Stimulated activated CD8-positive, alpha-beta memory T cell treated with anti-CD3 and anti-CD28 coated beads, Interleukin-12 subunit alpha, Interleukin-12 subunit beta, amount 100 ng/mL, for 24 hours (primary cell): ENCODE measurements at regions not wholly inside any gene's neighbourhood (a gene's known extent, or its start where the extent isn't known, plus 50 kb on each side); places are given as distances from the start of the nearest gene placed in this dataset.

Experiments
- DNase-seq: peaks from one replicate; pipeline ENCODE4 v3.0.0-alpha.2; 2020; ENCODE audit errors: extremely low read depth

DNA sequence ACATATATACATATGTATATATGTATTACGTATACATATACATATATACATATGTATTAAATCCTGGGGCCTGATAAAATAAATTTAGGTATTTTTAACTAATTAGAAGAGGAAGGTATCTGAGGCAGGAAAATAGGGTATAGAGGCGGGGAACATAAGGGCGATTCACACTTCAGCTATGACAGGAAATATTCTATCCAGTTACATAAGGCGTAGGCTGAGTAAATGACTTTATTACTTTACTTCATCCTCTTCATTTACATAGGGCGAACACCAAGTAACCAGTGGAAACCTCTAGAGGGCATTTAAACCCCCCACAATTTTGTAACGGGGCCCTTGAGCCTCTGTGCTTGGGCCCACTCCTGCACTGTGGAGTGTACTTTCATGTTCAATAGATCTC, 167.5 kb downstream of the SOCS6 start:
- no peak for DNase-seq

DNA sequence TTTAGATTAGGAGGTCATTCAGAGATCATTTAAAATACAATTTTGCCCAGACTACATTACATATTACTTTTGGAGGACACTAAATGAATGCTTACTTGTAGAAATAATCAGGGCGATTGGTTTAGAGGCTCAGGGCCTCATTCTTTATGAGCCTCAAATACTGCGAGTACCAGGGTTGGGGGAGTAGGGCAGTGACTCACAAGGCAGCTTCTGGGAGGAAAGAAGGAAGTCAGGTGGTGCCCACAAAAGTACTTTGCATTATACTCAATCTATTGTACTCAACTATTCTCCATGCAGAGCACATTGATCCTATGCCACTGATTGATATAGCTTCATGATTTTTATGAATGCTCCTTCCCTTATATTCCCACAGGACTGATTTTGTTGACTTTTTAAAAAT, 166.9 kb downstream of the SOCS6 start:
- DNase-seq, result no peak

DNA sequence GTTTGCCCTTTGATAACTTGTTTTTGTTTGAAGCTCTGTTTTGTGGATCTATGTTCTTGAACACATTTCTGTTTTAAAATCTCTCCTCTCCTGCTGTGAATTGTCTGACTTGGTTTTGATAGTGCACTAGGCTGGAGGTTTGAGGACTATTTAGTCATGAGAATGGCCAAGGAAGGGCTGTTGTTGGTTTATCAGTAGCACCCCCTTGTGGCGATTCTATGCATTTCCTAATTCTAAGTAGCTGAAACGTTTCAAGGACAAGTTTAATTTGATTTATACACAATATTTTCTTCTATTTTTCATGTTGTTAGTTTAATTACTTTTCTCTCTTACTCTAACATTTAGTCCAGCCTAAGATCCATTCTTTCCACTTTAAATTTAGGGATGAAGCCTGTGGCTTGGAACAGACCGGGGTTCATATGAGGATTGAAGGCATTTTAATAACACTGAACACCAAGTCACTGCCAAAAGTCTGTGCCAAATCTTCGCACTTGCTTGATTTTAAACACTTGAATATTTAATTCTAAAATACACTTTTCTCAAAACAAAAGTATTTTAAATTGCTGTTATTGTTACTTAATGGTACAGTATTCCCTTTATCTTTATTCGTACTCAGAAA, 166.0 kb downstream of the SOCS6 start:
- DNase-seq, result no peak

DNA sequence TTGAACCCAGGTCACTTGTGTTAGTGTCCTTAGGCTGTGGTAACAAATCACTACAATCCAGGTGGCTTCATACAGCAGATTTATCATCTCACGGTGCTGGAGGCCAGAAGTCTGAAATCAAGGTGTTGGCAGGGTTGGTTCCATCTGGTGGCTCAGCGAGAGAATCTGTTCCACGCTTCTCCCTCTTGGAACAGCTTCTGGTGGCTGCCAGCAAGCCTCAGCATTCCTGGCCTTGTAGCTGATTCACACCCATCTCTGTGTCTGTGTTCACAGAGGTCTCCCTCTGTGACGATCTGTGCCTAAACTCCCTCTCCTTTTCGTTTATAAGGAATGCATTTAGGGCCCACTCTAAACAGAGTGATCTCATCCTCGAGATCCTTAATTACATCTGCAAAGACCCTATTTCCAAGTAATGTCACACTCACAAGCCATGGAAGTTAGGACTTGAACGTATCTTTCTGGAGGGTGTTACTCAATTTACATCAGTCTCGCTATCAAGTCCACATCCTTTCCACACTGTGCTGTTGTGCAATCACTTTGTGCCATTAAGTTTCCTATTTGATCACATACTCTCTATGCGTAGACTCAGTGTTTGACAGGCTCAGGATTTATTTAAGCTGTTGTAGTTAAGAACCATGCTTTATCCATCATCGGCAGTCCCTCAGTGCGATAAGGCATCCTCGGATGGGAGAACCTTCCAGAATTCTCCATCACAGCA, 164.4 kb downstream of the SOCS6 start:
- no peak for DNase-seq

DNA sequence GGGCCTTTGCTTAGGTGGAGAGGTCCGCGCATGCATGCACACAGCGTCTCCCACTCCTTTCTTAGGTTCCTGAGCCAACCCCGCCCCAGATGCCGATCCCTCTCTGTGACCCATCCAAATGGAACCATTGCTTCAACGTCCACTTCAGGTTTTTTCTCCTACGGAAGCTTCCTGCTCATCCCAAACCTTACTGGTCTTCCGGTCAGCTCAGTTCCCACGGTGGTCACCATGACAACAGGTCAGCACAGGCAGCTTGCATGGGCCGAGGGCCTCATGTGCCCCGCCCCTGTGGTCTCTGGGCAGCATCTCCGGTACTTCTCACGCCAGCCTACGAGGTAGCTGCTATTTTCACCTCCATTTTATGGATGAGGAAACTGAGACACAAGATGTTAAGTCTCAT, 163.7 kb downstream of the SOCS6 start:
- DNase-seq, result no peak

DNA sequence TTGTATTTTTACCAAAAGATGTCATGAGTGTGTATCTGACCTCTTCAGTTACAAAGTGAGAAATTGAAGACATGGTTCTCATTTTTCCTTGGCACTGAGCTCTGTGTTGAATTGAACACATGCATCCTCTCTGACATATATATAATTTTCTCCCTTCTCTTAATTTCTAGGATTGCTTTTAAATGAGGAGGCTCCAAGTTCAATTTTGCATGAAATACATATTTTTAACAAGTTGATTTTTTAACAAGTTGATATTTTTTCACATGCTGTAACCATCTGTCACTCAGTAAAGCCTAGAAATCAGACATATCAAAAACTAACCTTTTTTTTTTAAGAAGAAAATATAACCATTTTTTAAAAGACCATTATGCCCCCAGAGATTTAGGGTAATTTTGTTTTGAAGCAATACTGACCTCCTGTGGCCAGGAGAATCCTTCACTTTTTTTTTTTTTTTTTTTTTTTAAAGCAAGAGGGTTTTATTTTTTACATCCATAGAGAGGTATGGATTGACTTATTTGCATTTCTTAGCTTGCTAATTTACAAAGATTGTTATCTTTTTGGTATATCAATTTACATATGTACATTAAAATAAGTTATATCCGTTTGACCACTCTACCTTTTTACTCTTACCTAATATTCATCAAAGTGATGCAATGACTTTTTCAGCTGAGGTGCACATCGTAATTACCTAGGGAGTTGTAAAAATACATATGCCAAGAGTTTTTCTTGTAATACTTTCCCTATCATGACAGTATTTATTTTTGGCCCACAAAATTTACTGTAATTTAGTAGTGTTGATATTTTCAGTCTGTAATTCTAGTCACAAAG, 161.8 kb downstream of the SOCS6 start:
- DNase-seq, result no peak

DNA sequence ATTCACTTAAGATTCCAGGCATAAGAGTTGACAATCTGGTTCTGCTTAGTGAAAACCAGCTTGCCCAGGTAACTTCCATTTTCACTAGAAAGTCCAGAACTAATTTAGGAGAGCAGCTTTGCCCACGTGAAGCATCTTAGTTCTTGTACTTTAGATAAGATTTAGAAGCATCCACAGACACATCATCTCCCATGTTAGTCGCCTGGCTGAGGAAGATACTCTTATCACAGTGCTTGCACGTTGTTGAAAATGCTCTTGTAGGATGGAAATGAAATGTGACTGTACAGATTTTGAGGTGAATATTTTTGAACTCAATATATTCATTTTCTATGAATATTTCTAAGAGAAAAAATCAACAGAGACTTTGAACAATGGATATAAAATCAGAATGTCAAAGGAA, 159.7 kb downstream of the SOCS6 start:
- DNase-seq, result no peak

DNA sequence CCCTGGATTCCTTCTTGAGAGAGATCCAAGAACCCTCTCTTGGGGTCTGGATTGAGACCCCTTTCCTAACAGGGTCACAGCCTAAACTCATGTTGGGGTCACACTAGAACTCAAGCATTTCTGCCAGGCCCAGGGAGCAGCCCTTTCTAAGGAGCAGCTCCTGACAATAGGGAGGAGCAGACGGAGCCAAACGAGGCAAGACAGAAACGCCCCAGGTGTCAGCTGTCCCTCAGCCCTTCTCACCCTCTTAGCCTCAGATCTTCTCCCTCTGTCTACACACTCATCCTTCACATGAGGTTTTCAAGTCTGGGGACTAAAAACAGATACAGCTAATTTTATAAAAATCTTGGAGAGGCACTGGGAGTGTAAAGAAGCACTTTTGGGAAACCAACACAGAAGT, 157.2 kb downstream of the SOCS6 start:
- DNase-seq, result no peak

DNA sequence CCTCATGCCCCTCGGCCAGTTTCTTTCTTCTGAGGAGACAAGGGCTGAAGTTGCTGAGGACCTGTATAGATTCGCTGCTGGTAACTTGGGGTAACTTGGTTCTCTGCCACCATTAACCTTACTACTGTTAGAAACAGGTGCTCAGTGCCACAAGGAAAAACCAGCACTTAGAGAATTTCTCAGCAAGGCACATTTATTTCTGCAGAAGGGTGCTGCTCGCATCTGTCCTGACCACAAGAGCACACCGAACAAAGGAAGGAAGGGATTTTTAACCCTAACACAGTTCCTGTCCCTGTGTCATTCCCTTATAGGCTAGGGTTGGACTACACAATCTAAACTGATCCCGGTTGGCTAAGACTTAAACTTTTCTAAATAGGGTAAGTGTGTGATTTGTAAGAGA, 154.1 kb downstream of the SOCS6 start:
- no peak for DNase-seq

DNA sequence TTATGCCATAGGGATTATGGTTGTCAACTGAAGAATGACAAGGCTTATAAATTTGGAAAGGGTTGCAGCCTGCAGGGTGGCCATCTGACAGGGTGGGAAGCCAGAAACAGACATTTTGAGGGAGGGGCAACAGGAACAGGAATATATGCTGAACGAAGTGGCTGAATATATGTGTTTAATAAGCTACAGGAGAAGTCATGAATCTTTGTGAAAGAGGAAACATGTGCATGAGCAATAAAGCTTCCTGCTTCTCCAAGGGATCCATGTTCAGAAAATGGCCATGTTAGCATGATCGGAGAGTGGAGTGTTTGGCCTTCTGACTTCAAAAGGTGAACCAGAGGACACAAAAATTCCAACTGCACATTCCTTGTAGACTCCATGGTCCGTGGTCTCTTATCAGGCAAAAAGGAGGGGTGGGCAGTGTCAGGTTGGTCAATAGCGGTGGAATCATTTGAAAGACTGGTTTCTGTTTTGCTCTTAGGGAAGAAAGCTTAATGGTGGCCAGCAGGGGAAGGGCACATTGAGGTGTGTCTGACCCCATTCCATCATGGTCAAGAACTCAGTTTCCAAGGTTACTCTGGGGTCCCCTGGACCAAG, 144.1 kb downstream of the SOCS6 start:
- DNase-seq, result no peak

DNA sequence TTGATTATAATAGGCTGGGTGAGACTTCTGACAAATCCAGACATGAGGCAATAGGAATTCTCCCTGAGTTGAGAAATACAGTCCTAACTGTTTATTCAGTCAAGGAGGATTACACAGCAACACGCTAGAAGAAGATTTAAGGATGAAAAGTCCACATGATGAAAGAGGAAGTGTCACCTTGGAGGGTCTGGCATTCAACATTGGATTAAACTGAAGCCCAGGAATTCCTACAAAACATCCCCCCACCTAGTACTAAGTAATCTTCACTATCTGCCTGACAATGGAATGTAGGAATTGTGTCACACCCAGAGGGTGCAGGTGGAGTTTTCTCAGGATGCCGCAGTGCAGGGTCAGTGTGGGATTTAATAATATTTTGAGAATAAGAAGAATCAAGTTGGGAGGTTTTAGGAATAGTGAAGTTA, 142.4 kb downstream of the SOCS6 start:
- DNase-seq, result no peak

DNA sequence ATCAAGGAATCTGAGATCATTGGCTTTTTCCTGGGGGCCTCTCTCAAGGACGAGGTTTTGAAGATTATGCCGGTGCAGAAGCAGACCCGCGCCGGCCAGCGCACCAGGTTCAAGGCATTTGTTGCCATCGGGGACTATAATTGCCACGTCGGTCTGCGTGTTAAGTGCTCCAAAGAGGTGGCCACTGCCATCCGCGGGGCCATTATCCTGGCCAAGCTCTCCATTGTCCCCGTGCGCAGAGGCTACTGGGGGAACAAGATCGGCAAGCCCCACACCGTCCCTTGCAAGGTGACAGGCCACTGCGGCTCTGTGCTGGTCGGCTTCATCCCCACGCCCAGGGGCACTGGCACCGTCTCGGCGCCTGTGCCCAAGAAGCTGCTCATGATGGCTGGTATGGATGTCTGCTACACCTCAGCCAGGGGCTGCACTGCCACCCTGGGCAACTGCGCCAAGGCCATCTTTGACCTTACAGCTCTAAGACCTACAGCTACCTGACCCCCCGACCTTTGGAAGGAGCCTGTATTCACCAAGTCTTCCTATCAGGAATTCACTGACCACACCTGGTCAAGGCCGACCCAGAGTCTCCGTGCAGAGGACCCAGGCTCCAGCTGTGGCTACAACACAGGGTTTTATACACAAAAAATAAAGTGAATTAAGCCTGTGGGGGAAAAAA, 141.8 kb downstream of the SOCS6 start:
- no peak for DNase-seq

DNA sequence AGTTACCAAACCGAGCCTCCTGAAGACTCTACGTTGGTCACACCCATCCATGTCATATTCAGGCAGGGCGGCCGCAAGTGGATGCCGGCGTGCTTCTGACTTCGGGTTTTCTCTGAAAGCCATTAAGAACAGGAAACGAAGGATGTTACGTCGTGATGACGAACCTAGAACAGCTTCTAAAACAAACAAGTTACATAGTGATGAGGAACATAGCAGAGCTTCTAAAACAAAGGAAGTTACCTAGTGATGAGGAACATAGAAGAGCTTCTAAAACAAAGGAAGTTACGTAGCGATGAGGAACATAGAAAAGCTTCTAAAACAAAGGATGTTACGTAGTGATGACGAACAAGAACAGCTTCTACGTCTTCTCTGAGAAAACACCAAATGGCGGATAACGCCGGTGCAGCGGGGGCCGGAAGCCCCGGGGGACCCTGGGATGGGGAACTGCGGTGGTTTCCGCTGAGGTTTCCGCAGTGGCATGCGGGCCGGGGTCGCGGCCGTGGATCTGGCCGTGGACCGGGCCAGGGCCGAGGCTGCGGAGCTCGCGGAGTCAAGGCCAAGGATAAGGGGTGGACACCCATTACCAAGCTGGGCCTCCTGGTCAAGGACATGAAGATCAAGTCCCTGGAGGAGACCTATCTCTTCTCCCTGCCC, 141.1 kb downstream of the SOCS6 start:
- DNase-seq, result no peak

DNA sequence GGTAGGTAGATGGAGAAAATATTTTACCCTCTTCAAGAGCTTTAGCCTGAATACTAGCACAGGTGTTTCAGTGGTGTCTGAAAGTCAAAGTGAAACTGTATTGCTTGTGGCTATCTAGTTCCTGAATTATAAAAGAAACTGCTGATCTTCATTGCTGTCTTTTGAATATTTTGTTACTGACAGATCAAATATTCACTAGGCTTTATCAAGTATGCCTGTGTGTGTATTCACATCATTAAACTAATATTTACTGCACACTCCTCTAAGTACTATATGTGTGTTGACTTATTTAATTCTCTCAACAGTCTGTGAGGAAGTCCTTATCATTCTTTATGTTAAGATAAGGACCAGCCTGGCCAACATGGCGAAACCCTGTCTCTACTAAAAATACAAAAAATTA, 139.6 kb downstream of the SOCS6 start:
- DNase-seq, result no peak

DNA sequence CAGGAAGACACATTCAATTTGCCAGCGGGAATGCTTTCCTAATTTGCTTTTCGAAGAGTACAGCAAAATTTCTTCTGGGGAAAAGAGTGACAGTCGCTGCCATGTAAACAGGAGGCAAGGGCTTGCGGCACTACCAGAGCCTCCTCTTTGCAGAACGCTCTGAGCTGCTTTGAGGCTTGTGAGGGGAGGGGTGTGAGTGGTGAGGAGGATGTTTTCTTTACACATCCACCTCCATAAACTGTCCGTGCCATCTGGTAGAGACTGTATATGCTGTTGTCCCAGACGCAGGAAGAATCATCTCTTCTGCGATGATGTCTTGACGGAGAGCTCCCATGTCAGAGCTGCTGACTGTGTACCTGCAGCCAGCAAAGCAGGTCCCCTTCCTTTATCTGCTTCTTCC, 138.0 kb downstream of the SOCS6 start:
- no peak for DNase-seq

DNA sequence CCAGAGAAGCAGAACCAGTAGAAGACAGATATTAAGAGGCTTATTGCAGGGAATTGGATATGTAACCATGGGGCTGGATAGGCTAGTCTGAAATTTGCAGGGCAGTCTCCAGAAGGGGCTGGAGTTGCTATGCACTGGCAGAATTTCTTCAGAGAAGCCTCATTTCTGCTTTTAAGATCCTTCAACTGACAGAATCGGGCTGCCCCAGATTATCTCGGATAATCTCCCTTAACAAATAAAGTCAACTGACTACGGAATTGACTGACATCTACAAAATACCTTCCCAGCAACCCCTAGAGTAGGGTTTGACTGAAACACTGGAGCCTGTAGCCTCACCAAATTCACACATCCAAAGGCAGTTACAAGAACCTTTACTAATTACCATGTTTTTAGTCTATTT, 136.4 kb downstream of the SOCS6 start:
- DNase-seq, result no peak

DNA sequence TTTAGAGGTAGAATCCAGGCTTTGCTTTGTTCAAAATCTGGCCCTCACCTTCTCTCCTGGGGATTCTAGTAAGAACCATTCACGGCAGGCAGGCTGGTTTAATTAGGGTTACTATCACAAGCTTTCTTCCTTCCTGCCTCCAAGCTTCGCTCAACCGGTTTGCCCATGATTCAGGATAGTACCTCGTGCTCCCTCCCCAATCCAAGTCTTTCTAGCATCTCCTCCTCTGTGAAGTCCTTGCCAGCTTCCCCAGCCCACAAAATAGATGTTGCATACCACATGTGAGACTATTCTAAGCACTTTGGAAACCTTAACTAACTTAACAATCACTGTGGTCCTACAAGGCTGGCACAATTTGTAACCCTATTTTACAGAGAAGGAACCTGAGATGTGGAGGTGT, 135.1 kb downstream of the SOCS6 start:
- DNase-seq, result no peak

DNA sequence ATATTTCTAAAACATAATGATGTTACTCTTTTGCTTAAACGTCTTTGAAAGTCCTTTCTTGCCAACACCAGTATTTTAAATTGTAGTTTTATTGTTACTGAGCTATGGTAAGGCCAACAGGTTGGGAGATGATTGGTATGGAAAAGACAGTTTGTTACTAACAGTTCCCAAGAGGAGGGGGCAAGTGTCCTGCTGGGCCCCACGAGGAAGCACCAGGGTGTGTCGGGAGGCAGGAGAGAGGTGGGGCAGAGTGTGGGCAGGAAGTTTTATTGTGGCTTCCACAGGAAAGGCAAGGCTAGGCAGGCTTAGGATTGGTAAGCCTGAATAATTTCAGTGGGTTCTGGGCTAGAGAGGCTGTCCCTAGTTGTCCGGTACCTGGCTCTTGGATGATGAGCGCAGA, 134.3 kb downstream of the SOCS6 start:
- DNase-seq, result no peak

DNA sequence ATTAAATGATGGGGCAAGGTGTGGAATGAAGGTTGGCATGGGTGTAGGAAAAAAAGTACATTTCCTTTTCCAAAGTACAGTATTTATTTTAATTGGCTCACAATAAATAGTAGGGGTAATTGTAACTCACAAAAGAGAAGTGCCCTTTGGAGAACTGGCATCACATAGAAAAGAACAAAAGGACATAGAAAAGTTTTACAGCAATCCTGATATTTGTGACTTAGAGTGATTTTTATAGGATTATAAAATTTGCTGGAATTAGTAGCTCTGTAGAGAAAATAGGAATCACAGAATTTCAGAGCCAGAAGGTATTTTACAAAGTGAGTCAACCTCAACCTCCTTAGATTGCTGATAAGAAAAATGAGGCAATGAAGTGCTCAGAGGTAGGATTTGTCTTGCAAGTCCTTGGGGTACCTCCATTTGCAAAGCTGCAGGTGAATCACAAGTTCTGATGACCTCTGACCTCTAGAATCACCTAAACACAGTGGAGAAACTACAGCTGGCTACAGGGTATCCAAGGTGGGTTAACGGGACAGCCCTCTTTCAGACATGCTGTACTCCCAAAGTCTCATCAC, 133.6 kb downstream of the SOCS6 start:
- no peak for DNase-seq

DNA sequence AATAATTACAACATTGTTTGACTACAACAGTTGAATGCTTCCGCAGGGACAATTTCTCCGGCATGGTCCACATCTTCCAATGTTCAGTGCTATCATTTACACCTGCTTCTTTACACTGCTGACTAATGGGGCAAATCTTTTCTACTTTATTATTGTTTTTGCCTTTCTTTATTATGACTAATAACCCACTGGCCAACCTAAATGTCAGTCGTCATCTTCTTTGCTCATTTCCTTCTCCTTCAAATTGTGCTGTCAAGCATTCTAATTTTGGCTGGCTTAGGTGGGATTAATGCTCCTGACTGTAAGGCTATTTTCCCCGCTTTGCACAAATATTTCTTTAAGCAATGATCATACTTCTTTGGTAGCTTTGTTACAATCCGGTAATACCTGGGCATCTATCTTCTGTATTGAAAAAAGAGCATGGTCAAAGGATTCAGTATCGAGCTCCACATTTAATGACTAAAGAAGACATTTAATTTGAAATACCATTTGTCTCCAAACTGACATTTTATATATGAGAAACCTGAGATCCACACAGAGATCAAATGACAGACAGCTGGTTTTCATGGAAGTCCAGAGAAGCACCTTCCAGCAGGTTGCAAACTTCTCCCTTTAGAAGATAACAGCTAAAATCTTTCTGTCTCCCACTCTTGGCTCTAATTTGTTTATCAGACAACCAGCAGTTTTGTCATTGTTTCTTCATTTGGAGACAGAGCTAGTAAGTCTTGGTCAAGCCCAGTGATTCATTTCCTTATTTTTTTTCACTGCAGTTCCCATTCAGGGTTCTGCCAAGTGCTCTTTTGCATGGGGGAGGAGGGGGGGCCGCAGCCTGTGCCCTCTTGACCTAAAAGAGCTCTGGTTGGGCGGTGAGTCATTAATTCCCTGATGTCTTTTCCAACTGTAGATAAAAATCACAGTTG, 132.9 kb downstream of the SOCS6 start:
- DNase-seq, result no peak
